ENCODE measurements at regions not wholly inside any gene's neighbourhood (a gene's known extent, or its start where the extent isn't known, plus 50 kb on each side); places are given as distances from the start of the nearest gene placed in this dataset.

DNA sequence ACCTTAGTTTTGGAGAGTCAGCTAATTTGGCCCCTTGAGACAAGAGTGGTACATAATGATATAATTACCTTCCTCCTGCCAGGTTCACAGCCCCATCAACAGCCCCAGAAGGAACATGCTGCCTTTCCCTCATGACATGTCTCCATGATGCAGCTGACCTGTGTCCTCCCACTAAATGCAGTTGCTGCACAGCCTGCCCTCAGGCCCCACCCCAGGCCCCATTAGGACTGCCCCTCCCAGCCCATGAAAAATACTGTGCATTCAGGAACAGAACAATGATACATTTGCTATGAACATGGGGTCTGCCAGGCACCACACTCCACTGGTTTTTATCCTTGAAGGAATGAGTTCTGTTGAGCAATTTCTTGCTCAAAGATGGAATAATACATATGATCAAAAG is 176.4 kb downstream of the C5orf15 start:
- no peak for DNase-seq (ENCODE audit: extremely low spot score)
- CTCF ChIA-PET, result no interaction called here
- TF ChIP-seq FOXK2 (IDR thresholded peaks at IDR 0.05) (no peak), NFRKB (IDR thresholded peaks at IDR 0.05) (no peak), TARDBP (IDR thresholded peaks at IDR 0.05) (no peak), CTBP1 (IDR thresholded peaks at IDR 0.05; ENCODE audit: borderline replicate concordance) (no peak), ARNT (IDR thresholded peaks at IDR 0.05) (no peak), SP1 (IDR thresholded peaks at IDR 0.05) (no peak), BHLHE40 (IDR thresholded peaks at IDR 0.05; ENCODE audit: borderline replicate concordance) (no peak), SUZ12 (IDR thresholded peaks at IDR 0.05) (no peak), ELF4 (IDR thresholded peaks at IDR 0.05) (no peak), L3MBTL2 (conservative IDR thresholded peaks at IDR 0.05) (no peak), LEF1 (IDR thresholded peaks at IDR 0.05; ENCODE audit: borderline replicate concordance) (no peak), FOXM1 (IDR thresholded peaks at IDR 0.05; ENCODE audit: borderline replicate concordance) (no peak), HDGF (IDR thresholded peaks at IDR 0.05; ENCODE audit: borderline replicate concordance) (no peak), FOXA1 (IDR thresholded peaks at IDR 0.05) (no peak), ZNF384 (IDR thresholded peaks at IDR 0.05) (no peak), PKNOX1 (IDR thresholded peaks at IDR 0.05) (no peak)
- POLR2A ChIA-PET, result no interaction called here

DNA sequence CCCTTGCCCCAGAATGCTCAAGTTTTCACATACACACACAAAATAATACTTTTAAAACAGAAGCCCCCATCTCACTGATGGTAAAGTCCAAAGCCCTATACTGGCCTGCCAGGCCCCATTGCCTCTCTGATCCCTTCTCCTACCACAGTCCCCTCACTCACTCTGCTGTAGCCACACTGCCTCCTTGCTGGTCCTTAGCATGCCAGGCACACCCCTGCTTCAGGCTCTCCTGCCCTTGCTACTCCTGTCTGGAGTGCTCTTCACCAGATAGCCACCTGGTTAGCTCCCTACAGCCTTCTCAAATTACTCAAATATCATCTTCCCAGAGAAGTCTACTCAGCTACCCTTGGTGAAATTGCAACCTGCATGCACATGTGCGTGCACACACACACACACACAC is 177.5 kb downstream of the C5orf15 start:
- ChIA-PET POLR2A (no interaction called here), CTCF (no interaction called here)
- TF ChIP-seq HDGF (IDR thresholded peaks at IDR 0.05; ENCODE audit: borderline replicate concordance) (no peak), ZNF384 (IDR thresholded peaks at IDR 0.05) (no peak), PKNOX1 (IDR thresholded peaks at IDR 0.05) (no peak), SP1 (IDR thresholded peaks at IDR 0.05) (no peak), FOXM1 (IDR thresholded peaks at IDR 0.05; ENCODE audit: borderline replicate concordance) (no peak), CTBP1 (IDR thresholded peaks at IDR 0.05; ENCODE audit: borderline replicate concordance) (no peak), ELF4 (IDR thresholded peaks at IDR 0.05) (no peak)
- no peak for DNase-seq (ENCODE audit: extremely low spot score)

GRCh38 chr5:133789428-133789827 is 177.1 kb upstream of the FSTL4 start:
- no peak for TF ChIP-seq L3MBTL2 (conservative IDR thresholded peaks at IDR 0.05)
- TF ChIP-seq FOXK2 (IDR thresholded peaks at IDR 0.05), result no peak
- TF ChIP-seq HDGF (IDR thresholded peaks at IDR 0.05; ENCODE audit: borderline replicate concordance), result no peak
- TF ChIP-seq NFRKB (IDR thresholded peaks at IDR 0.05), result no peak
- no peak for TF ChIP-seq ELF4 (IDR thresholded peaks at IDR 0.05)
- TF ChIP-seq LEF1 (IDR thresholded peaks at IDR 0.05; ENCODE audit: borderline replicate concordance), result no peak
- no peak for TF ChIP-seq ARNT (IDR thresholded peaks at IDR 0.05)
- no peak for TF ChIP-seq SUZ12 (IDR thresholded peaks at IDR 0.05)
- no peak for TF ChIP-seq FOXA1 (IDR thresholded peaks at IDR 0.05)
- TF ChIP-seq PKNOX1 (IDR thresholded peaks at IDR 0.05), result no peak
- TF ChIP-seq CTBP1 (IDR thresholded peaks at IDR 0.05; ENCODE audit: borderline replicate concordance), result no peak
- no peak for TF ChIP-seq TARDBP (IDR thresholded peaks at IDR 0.05)
- CTCF ChIA-PET, result interaction anchor here (0.9 kb wide), 1 partner anchor 10 kb away, joined by 4 read pairs; no protein-coding TSS in a partner anchor
- no peak for DNase-seq (ENCODE audit: extremely low spot score)
- POLR2A ChIA-PET, result no interaction called here

GRCh38 chr5:133788121-133788520 is 175.8 kb upstream of the FSTL4 start:
- TF ChIP-seq PKNOX1 (IDR thresholded peaks at IDR 0.05) (no peak), LEF1 (IDR thresholded peaks at IDR 0.05; ENCODE audit: borderline replicate concordance) (no peak), HDGF (IDR thresholded peaks at IDR 0.05; ENCODE audit: borderline replicate concordance) (no peak), ZNF384 (IDR thresholded peaks at IDR 0.05) (no peak), FOXM1 (IDR thresholded peaks at IDR 0.05; ENCODE audit: borderline replicate concordance) (no peak), L3MBTL2 (conservative IDR thresholded peaks at IDR 0.05) (no peak), BHLHE40 (IDR thresholded peaks at IDR 0.05; ENCODE audit: borderline replicate concordance) (no peak), TARDBP (IDR thresholded peaks at IDR 0.05) (no peak), ARNT (IDR thresholded peaks at IDR 0.05) (no peak), NFRKB (IDR thresholded peaks at IDR 0.05) (no peak), SP1 (IDR thresholded peaks at IDR 0.05) (no peak), FOXA1 (IDR thresholded peaks at IDR 0.05) (no peak), SUZ12 (IDR thresholded peaks at IDR 0.05) (no peak), ELF4 (IDR thresholded peaks at IDR 0.05) (no peak)
- CTCF ChIA-PET, result no interaction called here
- POLR2A ChIA-PET, result no interaction called here
- no peak for DNase-seq (ENCODE audit: extremely low spot score)

- no peak for DNase-seq (ENCODE audit: extremely low spot score)
- TF ChIP-seq HDGF (IDR thresholded peaks at IDR 0.05; ENCODE audit: borderline replicate concordance) (no peak), FOXA1 (IDR thresholded peaks at IDR 0.05) (no peak), ZNF384 (IDR thresholded peaks at IDR 0.05) (no peak), FOXM1 (IDR thresholded peaks at IDR 0.05; ENCODE audit: borderline replicate concordance) (no peak), PKNOX1 (IDR thresholded peaks at IDR 0.05) (no peak), SUZ12 (IDR thresholded peaks at IDR 0.05) (no peak), ELF4 (IDR thresholded peaks at IDR 0.05) (no peak), BHLHE40 (IDR thresholded peaks at IDR 0.05; ENCODE audit: borderline replicate concordance) (no peak)
- POLR2A ChIA-PET, result no interaction called here
- CTCF ChIA-PET, result no interaction called here
These were observed 174.1 kb upstream of the FSTL4 start for GRCh38 chr5:133786420-133786819.

Measured in HEK293T (cell line).